Fibroblast of pulmonary artery (primary cell): ENCODE measurements at regions not wholly inside any gene's neighbourhood (a gene's known extent, or its start where the extent isn't known, plus 50 kb on each side); places are given as distances from the start of the nearest gene placed in this dataset.

Experiments
- DNase-seq: peaks from one replicate; pipeline ENCODE4 v3.0.0-alpha.2; 2010; ENCODE audit warnings: low read depth
- H3K4me3 ChIP-seq: replicated peaks from 2 replicates; pipeline ENCODE4 v1.5.1; 2011; ENCODE audit warnings: low read depth, mild to moderate bottlenecking, control low read depth, low read length, moderate library complexity
- TF ChIP-seq, protein P1 (sequence below): IDR thresholded peaks from 2 replicates; pipeline ENCODE4 v1.5.1; 2011; ENCODE audit warnings: mild to moderate bottlenecking, control low read depth, low read length, inconsistent platforms; ENCODE audit errors: missing control alignments

DNA sequence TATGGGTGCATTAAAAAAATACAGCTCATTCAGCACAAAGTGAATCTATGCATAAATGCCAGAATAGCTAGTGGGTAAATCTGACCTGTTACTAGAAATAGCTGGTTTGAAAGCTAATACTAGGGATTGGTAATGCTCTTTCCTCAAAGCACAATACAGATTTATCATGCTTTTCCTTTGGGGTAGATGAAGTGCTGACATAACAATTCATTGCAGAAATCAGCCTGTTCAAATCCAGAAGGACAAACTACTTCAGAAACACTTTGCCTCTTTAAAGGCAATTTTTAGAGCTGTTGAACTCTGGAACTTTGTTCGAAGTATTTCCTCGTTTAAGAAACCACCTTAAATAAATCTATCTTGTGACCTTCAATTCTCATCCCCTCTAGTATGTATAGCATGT lies 957.9 kb downstream of the ARAP2 start:
- H3K4me3 ChIP-seq: no peak overlapping the region
- TF ChIP-seq, protein P1, sequence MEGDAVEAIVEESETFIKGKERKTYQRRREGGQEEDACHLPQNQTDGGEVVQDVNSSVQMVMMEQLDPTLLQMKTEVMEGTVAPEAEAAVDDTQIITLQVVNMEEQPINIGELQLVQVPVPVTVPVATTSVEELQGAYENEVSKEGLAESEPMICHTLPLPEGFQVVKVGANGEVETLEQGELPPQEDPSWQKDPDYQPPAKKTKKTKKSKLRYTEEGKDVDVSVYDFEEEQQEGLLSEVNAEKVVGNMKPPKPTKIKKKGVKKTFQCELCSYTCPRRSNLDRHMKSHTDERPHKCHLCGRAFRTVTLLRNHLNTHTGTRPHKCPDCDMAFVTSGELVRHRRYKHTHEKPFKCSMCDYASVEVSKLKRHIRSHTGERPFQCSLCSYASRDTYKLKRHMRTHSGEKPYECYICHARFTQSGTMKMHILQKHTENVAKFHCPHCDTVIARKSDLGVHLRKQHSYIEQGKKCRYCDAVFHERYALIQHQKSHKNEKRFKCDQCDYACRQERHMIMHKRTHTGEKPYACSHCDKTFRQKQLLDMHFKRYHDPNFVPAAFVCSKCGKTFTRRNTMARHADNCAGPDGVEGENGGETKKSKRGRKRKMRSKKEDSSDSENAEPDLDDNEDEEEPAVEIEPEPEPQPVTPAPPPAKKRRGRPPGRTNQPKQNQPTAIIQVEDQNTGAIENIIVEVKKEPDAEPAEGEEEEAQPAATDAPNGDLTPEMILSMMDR: no peak
- DNase-seq: no peak

DNA sequence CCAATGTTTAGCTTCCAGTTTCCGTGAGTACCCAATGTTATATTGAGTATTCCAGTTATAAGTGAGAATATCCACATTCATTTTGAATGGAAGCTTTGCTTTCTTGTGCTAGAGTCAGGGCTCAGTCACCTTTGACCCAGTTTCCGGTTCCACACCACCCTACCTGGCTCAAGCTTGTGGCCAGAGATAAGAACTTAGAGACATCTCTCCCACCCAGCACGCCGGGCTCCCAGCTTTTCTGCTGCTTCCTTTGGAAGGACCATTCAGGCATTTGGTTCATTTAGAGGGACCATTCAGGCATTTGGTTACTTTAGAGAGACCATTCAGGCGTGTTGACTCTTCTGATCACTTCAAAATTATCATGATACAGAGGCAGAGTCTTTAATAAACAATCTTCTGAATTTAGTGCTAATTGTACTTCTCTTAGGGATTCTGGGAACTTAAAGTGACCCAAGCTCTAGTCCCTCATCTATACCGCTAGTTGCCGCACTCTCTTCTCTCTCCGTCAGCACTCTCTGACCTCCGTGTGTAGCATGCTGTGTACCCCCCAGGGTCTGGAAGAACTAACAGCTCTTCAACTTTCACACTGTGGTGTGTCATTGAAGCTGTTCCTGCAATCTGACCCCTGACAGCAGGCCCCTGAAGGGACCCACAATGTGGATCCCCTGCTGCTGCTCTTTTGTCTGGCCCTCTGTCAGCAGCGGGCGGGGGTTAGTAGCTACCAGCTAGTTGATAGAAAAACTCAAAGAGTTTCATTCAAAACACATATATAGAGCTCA lies 943.1 kb downstream of the ARAP2 start:
- no peak overlapping the region for H3K4me3 ChIP-seq
- TF ChIP-seq, protein P1: no peak
- no peak for DNase-seq

DNA sequence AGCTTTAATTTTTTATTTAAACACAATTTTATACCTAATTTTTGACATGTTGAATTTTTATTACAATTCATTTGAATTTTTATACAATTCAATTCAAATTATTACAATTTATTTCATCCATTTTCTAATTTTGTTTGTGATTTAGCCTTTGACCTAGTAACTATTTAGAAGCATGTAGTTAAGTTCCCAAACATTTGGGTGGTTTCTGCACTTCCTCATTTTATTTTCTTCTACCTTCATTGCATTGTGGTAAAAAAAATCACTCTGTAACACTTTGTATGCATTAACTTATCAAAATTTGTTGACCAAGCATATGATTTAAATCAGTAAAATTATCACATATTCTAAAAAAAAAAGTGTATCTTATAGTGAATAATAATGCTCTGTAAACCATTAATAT lies 928.9 kb downstream of the ARAP2 start:
- TF ChIP-seq, protein P1: no peak
- no peak for DNase-seq

DNA sequence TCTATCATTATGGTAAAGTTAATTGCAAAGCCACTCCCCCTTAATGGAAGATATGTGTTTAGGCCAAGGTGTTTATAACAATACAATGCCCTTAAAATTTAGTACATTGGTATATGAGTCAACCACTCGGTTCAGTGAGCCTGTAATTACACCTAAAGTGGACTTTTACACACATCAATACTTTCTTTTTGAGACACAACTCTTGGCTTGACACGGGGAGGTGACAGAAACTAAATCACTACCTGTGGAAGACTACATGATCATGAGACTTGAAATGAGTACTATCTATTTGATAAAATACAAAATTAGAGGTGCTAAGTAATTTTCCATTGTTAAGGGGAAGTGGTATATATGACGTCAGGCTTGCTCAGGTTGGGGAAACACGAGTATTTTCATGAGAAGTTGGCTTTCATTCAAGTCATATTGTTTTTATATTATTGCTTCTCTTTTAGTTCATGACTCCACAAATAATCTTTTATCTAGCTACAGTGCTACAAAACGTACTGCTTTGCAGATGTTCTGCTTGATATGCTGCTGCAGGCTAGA lies 918.3 kb downstream of the ARAP2 start:
- TF ChIP-seq, protein P1: no peak
- H3K4me3 ChIP-seq: no peak overlapping the region
- DNase-seq: no peak

More for the DNA sequence above, 928.9 kb downstream of the ARAP2 start:
- no peak overlapping the region for H3K4me3 ChIP-seq

DNA sequence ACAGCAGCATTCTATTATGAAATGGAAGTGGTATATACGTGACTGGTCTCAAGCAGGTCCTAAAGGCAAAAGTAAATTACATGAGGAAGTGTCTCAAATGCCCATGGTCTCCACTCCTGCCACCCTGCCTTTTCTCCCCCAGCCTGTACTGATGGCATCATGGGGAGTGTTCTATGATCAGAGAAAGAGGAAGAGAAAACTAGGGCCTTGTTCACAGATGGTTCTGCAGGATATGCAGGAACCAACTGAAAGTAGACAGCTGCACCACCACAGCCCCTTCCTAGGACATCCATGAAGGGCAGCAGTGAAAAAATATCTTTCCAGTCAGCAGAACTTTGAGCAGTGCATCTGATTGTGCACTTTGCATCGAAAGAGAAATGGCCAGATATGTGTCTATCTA lies 901.5 kb downstream of the ARAP2 start:
- H3K4me3 ChIP-seq: no peak overlapping the region
- TF ChIP-seq, protein P1: no peak
- DNase-seq: no peak

DNA sequence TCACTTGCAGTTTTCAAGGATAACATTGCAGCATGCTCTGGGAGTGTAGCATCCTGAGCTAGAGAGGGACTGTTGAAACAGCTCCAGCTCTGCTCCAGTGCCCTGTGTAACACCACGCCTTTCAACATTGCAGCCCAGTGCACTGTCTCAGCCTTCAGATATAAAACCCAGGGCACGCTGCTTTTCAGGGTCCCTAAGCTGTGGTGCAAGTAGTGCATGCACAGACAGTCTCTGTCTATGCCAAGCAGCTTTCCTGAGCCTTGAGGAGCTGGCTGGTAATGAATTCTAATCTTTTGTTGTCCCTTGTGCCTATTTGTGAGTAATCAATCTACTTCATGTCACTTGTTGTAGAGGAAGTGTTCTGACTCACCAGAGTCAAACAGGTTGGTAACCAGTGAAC lies 897.0 kb downstream of the ARAP2 start:
- TF ChIP-seq, protein P1: no peak
- no peak overlapping the region for H3K4me3 ChIP-seq
- DNase-seq: no peak

DNA sequence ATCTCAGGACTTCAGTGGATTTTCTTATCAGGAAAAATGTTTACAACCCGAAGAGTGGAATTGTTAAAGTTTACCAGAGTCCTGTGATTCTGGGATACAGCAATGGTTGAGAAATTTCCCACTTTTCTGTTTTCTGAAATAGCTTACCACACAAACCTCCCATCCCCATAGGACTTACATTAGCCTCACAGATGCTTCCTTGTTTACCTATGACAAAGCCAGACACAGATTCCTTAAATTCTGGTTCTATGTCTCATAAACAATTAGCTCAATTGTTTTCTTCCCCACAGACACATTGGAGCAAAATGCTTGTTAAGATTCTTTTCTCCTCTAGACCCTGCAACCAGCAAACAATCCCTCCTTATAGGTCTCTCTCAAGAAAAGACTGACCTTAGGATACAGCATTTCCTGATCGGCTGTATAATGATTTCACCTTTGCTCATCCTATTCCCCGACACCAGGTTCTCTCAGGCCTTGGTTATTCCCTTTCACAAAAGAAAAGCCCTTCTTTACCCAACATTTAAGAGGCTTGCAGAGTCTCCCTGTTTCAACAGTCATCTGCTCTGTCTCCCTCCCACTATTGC lies 886.2 kb downstream of the ARAP2 start:
- TF ChIP-seq, protein P1: no peak
- H3K4me3 ChIP-seq: no peak overlapping the region
- no peak for DNase-seq
